NT2/D1 (cell line): ENCODE measurements at regions not wholly inside any gene's neighbourhood (a gene's known extent, or its start where the extent isn't known, plus 50 kb on each side); places are given as distances from the start of the nearest gene placed in this dataset.

ENCODE experiments used
- DNase-seq: peaks from one replicate; pipeline ENCODE4 v3.0.0-alpha.2; 2011; ENCODE audit warnings: low read depth, low spot score
- H3K27me3 ChIP-seq: 2 replicates; pipeline ENCODE4 v1.6.0; 2011; ENCODE audit warnings: mild to moderate bottlenecking; ENCODE audit not compliant: insufficient read length, insufficient read depth
- H3K36me3 ChIP-seq: 2 replicates; pipeline ENCODE4 v1.6.1; 2011; ENCODE audit warnings: mild to moderate bottlenecking, low read length, mixed read lengths; ENCODE audit not compliant: insufficient read depth, insufficient read length
- H3K4me1 ChIP-seq: 2 replicates; pipeline ENCODE4 v1.5.1; 2011; ENCODE audit not compliant: insufficient read depth, insufficient read length
- H3K4me3 ChIP-seq: 2 replicates; pipeline ENCODE4 v1.5.1; 2011; ENCODE audit warnings: low read depth; ENCODE audit not compliant: insufficient read length
- H3K9ac ChIP-seq: 2 replicates; pipeline ENCODE4 v1.6.0; 2011; ENCODE audit warnings: low read depth; ENCODE audit not compliant: insufficient read length
- H3K9me3 ChIP-seq: 2 replicates; pipeline ENCODE4 v1.5.1; 2011; ENCODE audit warnings: mild to moderate bottlenecking, low read length; ENCODE audit not compliant: insufficient read depth
- SUZ12 ChIP-seq: IDR thresholded peaks from 2 replicates; pipeline ENCODE4 v1.6.1; 2011; ENCODE audit not compliant: insufficient read length, insufficient read depth; ENCODE audit errors: extremely low read depth
- YY1 ChIP-seq: IDR thresholded peaks from 2 replicates; pipeline ENCODE4 v1.6.1; 2011; ENCODE audit not compliant: insufficient read length, insufficient read depth
- ZNF274 ChIP-seq: IDR thresholded peaks from 2 replicates; pipeline ENCODE4 v1.6.1; 2011; ENCODE audit warnings: mild to moderate bottlenecking, low read depth, low read length

DNA sequence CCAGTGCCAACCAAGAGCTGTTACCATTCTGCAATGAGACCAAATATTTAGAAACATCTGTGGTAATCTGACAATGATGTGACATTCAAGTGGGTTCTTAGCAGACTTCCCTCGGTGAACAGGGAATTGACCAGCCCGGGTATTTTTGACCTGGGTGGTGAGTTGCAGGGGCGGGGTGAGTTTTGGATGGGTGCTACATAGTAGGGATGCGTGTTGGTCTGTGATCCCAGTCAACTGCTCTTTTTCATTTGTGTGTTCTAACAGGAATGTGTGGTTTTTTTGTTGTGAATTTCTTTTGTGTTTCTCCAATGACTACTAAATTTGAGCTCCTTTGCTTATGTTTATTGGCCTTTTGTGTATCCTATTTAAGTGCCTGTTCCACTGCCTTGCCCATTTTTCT is 273.6 kb upstream of the HABP2 start:
- no peak overlapping the region for H3K4me3 ChIP-seq
- TF ChIP-seq SUZ12 = no peak
- no peak for TF ChIP-seq YY1
- no peak for TF ChIP-seq ZNF274
- no peaks in the 10 kb centered on the region for H3K36me3 ChIP-seq
- no peaks in the 10 kb centered on the region for H3K27me3 ChIP-seq
- H3K9me3 ChIP-seq = peaks cover 20% of the 10 kb centered on the region
- no peak for DNase-seq
- H3K4me1 ChIP-seq = no peaks in the 10 kb centered on the region
- H3K9ac ChIP-seq = no peak overlapping the region

DNA sequence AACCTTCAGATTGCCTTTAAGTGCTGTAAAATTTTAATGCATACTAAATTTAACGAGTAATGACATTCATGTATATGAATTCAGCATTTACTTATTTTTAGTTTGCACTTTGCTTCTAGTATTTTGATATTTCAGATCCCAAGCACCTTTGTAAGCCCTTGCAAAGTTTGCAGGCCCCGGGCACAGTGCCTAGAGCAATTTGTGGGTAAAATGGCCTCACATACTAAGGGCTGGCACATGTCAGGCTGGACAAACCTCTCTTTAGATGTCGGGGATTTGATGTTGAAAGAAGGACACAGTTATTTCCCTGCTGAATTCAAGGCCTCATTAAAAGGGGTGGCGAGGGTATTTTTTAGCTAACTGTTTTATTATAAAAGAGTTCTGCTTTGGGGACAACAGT is 270.3 kb upstream of the HABP2 start:
- TF ChIP-seq SUZ12 (no peak), ZNF274 (no peak), YY1 (no peak)
- no peaks in the 10 kb centered on the region for H3K9me3 ChIP-seq
- no peak for DNase-seq
- H3K4me3 ChIP-seq = no peak overlapping the region
- no peaks in the 10 kb centered on the region for H3K4me1 ChIP-seq
- no peaks in the 10 kb centered on the region for H3K27me3 ChIP-seq
- H3K36me3 ChIP-seq = no peaks in the 10 kb centered on the region
- H3K9ac ChIP-seq = no peak overlapping the region

DNA sequence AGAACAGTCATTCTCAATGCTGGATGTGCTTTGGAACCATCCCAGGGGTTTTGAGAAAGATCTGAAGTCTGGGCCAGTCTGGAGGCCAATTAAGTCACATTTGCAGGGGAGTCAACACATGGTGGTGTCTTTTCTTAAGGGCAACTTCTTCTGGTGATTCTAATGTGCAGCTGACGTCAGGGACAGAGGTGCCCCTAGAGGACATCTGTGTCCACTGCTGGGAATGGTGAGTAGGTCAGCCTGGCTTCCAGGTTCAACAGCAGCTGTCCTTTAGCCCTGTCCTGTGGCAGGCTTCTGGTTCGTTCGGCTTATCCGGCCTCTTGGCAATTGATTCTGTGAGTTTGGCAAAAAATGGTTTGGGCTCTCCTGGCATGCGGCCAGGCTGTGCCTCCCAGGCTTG is 269.7 kb upstream of the HABP2 start:
- Histone ChIP-seq H3K4me1 (no peaks in the 10 kb centered on the region), H3K36me3 (no peaks in the 10 kb centered on the region), H3K9ac (no peak overlapping the region), H3K4me3 (no peak overlapping the region), H3K9me3 (no peaks in the 10 kb centered on the region), H3K27me3 (no peaks in the 10 kb centered on the region)
- DNase-seq = no peak
- no peak for TF ChIP-seq ZNF274
- no peak for TF ChIP-seq SUZ12
- TF ChIP-seq YY1 = no peak

GRCh38 chr10:113284635-113285034 is 268.2 kb upstream of the HABP2 start:
- DNase-seq = no peak
- TF ChIP-seq ZNF274 = no peak
- TF ChIP-seq YY1 = no peak
- TF ChIP-seq SUZ12 = no peak
- Histone ChIP-seq H3K9ac (no peak overlapping the region), H3K36me3 (no peaks in the 10 kb centered on the region), H3K27me3 (no peaks in the 10 kb centered on the region), H3K4me1 (no peaks in the 10 kb centered on the region), H3K9me3 (no peaks in the 10 kb centered on the region), H3K4me3 (no peak overlapping the region)

- no peaks in the 10 kb centered on the region for H3K27me3 ChIP-seq
Observed at GRCh38 chr10:113285305-113285704, 267.5 kb upstream of the HABP2 start.

DNA sequence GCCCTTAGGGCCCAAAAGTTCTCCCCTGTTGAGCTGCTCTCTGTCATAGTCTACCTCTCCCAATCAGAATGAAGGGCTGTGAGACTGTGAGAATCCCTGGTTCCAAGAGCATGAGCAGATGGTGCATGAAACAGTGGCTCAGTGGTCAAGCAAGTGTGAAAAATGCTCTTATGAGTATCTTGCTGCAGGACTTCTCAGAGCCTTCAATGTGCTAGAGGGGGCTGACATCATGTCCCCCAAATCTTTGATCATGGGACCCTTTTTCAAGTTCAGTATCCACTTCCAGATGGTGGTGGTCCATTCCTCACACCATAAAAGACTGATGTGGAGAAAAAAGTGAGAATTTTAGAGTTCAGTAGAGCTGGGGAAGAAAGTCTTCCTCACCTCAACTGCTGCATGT is 265.3 kb upstream of the HABP2 start:
- no peak for TF ChIP-seq SUZ12
- TF ChIP-seq ZNF274 = no peak
- no peak for TF ChIP-seq YY1
- Histone ChIP-seq H3K4me1 (no peaks in the 10 kb centered on the region), H3K27me3 (no peaks in the 10 kb centered on the region), H3K36me3 (no peaks in the 10 kb centered on the region), H3K9me3 (no peaks in the 10 kb centered on the region), H3K9ac (no peak overlapping the region), H3K4me3 (no peak overlapping the region)
- DNase-seq = no peak

More at GRCh38 chr10:113285305-113285704, 267.5 kb upstream of the HABP2 start:
- no peak for TF ChIP-seq YY1
- TF ChIP-seq SUZ12 = no peak
- no peaks in the 10 kb centered on the region for H3K36me3 ChIP-seq
- no peak for DNase-seq
- no peaks in the 10 kb centered on the region for H3K9me3 ChIP-seq
- no peak overlapping the region for H3K4me3 ChIP-seq
- H3K4me1 ChIP-seq = no peaks in the 10 kb centered on the region
- no peak overlapping the region for H3K9ac ChIP-seq

GRCh38 chr10:113290137-113290536 is 262.7 kb upstream of the HABP2 start:
- no peak for TF ChIP-seq YY1
- no peak for TF ChIP-seq SUZ12
- no peak for TF ChIP-seq ZNF274
- no peaks in the 10 kb centered on the region for H3K36me3 ChIP-seq
- H3K27me3 ChIP-seq = no peaks in the 10 kb centered on the region
- no peak overlapping the region for H3K9ac ChIP-seq
- DNase-seq = no peak
- H3K9me3 ChIP-seq = no peaks in the 10 kb centered on the region
- H3K4me1 ChIP-seq = no peaks in the 10 kb centered on the region
- no peak overlapping the region for H3K4me3 ChIP-seq

GRCh38 chr10:113291413-113291812 is 261.4 kb upstream of the HABP2 start:
- Histone ChIP-seq H3K9me3 (no peaks in the 10 kb centered on the region), H3K4me1 (no peaks in the 10 kb centered on the region), H3K27me3 (no peaks in the 10 kb centered on the region), H3K36me3 (no peaks in the 10 kb centered on the region), H3K4me3 (no peak overlapping the region), H3K9ac (no peak overlapping the region)
- no peak for TF ChIP-seq ZNF274
- TF ChIP-seq YY1 = no peak
- TF ChIP-seq SUZ12 = no peak
- DNase-seq = no peak
